Astrocyte (in vitro differentiated cells and primary cell): ENCODE measurements at regions not wholly inside any gene's neighbourhood (a gene's known extent, or its start where the extent isn't known, plus 50 kb on each side); places are given as distances from the start of the nearest gene placed in this dataset.
"Not testable (repeated sequence)": the region's sequence is repeated elsewhere in the genome, so short reads cannot be mapped to it uniquely, and the experiment has no call there.

ENCODE experiments used
- DNase-seq: peaks from one replicate; pipeline ENCODE4 v3.0.0-alpha.2; 2010; ENCODE audit warnings: low read depth
- FAIRE-seq: peaks from 2 replicates; lab custom pipeline; 2011; peaks lifted over from hg19 to GRCh38; lab: Jason Lieb, UNC
- H2AFZ ChIP-seq: 2 replicates; pipeline ENCODE4 v1.6.0; 2012; ENCODE audit warnings: low read depth, low read length, inconsistent platforms
- H3K27ac ChIP-seq: 2 replicates; pipeline ENCODE4 v1.5.1; 2011; ENCODE audit warnings: low read depth, low read length, inconsistent platforms
- H3K27me3 ChIP-seq: 2 replicates; pipeline ENCODE4 v1.6.0; 2011; ENCODE audit warnings: low read length, inconsistent platforms; ENCODE audit not compliant: insufficient read depth
- H3K36me3 ChIP-seq: 2 replicates; pipeline ENCODE4 v1.5.1; 2011; ENCODE audit warnings: low read length, inconsistent platforms; ENCODE audit not compliant: insufficient read depth
- H3K4me1 ChIP-seq: 2 replicates; pipeline ENCODE4 v1.5.1; 2011; ENCODE audit warnings: low read length, inconsistent platforms; ENCODE audit not compliant: insufficient read depth
- H3K4me2 ChIP-seq: 2 replicates; pipeline ENCODE4 v1.6.0; 2012; ENCODE audit warnings: low read length, inconsistent platforms
- H3K4me3 ChIP-seq: 2 replicates; pipeline ENCODE4 v1.5.1; 2011; ENCODE audit warnings: low read depth, mild to moderate bottlenecking, low read length, inconsistent platforms; ENCODE audit not compliant: insufficient read depth
- H3K79me2 ChIP-seq: 2 replicates; pipeline ENCODE4 v1.6.0; 2012; ENCODE audit warnings: mild to moderate bottlenecking, low read length, inconsistent platforms; ENCODE audit not compliant: insufficient read depth
- H3K9ac ChIP-seq: 2 replicates; pipeline ENCODE4 v1.6.0; 2012; ENCODE audit warnings: mild to moderate bottlenecking, low read length, inconsistent platforms
- H3K9me3 ChIP-seq: 2 replicates; pipeline ENCODE4 v1.5.1; 2012; ENCODE audit warnings: low read depth, mild to moderate bottlenecking, low read length, inconsistent platforms; ENCODE audit not compliant: insufficient read depth
- H4K20me1 ChIP-seq: 2 replicates; pipeline ENCODE4 v1.6.0; 2012; ENCODE audit warnings: low read length, inconsistent platforms; ENCODE audit not compliant: insufficient read depth
- H3K27ac Mint-ChIP-seq: one replicate; pipeline ENCODE4 v1.8.0; 2021; ENCODE audit warnings: mild to moderate bottlenecking, mixed read lengths; ENCODE audit not compliant: unreplicated experiment
- H3K27me3 Mint-ChIP-seq: one replicate; pipeline ENCODE4 v1.8.0; 2021; ENCODE audit warnings: low read depth, mixed read lengths; ENCODE audit not compliant: unreplicated experiment
- H3K36me3 Mint-ChIP-seq: one replicate; pipeline ENCODE4 v1.8.0; 2021; ENCODE audit warnings: low read depth, mixed read lengths; ENCODE audit not compliant: unreplicated experiment
- H3K4me1 Mint-ChIP-seq: one replicate; pipeline ENCODE4 v1.8.0; 2021; ENCODE audit warnings: low read depth, mixed read lengths; ENCODE audit not compliant: unreplicated experiment
- H3K4me3 Mint-ChIP-seq: one replicate; pipeline ENCODE4 v1.8.0; 2021; ENCODE audit warnings: mild to moderate bottlenecking, moderate library complexity, mixed read lengths; ENCODE audit not compliant: unreplicated experiment
- H3K9me3 Mint-ChIP-seq: one replicate; pipeline ENCODE4 v1.8.0; 2021; ENCODE audit warnings: mild to moderate bottlenecking, mixed read lengths; ENCODE audit not compliant: unreplicated experiment
- EZH2 ChIP-seq: IDR thresholded peaks from 2 replicates; pipeline ENCODE4 v1.6.1; 2012; ENCODE audit warnings: mild to moderate bottlenecking, low read length, inconsistent platforms; ENCODE audit not compliant: insufficient read depth
- TF ChIP-seq, protein P1 (sequence below): IDR thresholded peaks from 2 replicates; pipeline ENCODE4 v1.5.1; 2011; ENCODE audit warnings: low read depth, mild to moderate bottlenecking, inconsistent platforms, low read length, moderate library complexity; ENCODE audit not compliant: insufficient read depth

DNA sequence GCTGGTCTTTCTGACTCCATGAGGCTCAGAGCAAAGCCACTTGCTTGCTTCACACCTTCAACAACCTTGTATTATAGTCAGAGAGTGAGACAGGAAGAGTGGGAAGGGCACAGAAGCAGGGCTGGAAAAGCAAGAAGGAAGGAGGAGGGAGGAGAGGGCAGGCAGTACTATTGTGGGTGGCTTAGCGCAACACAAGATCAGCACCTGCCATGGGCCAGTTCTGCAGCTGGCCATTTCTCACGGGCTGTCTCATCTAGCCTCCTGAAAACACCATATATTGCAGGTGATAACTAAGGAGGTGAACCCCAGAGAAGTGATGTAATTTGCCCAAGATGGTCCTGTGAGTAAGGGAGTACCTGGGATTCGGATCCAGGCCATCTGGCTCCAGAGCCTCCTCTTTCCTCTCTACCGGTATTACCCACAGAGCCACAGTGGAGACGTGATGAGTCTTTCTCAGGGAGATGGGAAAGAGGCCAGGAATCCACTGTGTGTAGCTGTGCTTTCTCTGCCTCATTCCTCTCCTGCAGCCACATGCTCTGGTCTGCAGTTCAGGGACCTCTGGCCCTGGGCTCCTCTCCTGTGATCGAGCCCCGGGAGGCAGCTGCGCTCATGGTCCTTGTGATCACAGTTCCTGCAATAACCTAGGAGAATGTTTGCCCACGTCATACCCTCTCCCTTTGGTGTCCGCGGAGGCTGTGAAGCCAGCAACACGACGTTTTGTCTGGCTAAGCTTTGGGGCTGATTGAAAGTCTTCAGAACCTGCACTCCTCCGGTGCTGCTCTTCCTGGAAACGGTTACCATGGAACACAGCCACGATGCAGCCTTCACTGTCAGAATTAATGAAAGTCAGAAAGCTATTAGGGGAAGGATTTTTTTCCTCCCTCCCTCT, 178.1 kb upstream of the CCL2 start:
- Histone ChIP-seq H2AFZ (no peak overlapping the region), H3K4me3 (no peak overlapping the region), H4K20me1 (no peaks in the 10 kb centered on the region), H3K79me2 (no peaks in the 10 kb centered on the region), H3K9me3 (peaks cover 1% of the 10 kb centered on the region), H3K36me3 (no peaks in the 10 kb centered on the region), H3K4me2 (no peak overlapping the region), H3K9ac (no peak overlapping the region), H3K27ac (no peak overlapping the region), H3K27me3 (no peaks in the 10 kb centered on the region), H3K4me1 (no peaks in the 10 kb centered on the region)
- FAIRE-seq = no peak
- Mint-ChIP-seq H3K27ac (no peak overlapping the region), H3K4me3 (no peak overlapping the region), H3K36me3 (peaks cover 2% of the 10 kb centered on the region), H3K27me3 (peaks cover 36% of the 10 kb centered on the region), H3K4me1 (no peaks in the 10 kb centered on the region), H3K9me3 (no peaks in the 10 kb centered on the region)
- no peak for TF ChIP-seq EZH2
- TF ChIP-seq, protein P1, sequence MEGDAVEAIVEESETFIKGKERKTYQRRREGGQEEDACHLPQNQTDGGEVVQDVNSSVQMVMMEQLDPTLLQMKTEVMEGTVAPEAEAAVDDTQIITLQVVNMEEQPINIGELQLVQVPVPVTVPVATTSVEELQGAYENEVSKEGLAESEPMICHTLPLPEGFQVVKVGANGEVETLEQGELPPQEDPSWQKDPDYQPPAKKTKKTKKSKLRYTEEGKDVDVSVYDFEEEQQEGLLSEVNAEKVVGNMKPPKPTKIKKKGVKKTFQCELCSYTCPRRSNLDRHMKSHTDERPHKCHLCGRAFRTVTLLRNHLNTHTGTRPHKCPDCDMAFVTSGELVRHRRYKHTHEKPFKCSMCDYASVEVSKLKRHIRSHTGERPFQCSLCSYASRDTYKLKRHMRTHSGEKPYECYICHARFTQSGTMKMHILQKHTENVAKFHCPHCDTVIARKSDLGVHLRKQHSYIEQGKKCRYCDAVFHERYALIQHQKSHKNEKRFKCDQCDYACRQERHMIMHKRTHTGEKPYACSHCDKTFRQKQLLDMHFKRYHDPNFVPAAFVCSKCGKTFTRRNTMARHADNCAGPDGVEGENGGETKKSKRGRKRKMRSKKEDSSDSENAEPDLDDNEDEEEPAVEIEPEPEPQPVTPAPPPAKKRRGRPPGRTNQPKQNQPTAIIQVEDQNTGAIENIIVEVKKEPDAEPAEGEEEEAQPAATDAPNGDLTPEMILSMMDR = no peak
- no peak for DNase-seq

- Histone ChIP-seq H3K27ac (no peak overlapping the region), H3K9ac (no peak overlapping the region), H3K4me1 (no peaks in the 10 kb centered on the region), H3K4me3 (no peak overlapping the region), H4K20me1 (no peaks in the 10 kb centered on the region), H3K36me3 (no peaks in the 10 kb centered on the region), H3K9me3 (no peaks in the 10 kb centered on the region), H3K27me3 (no peaks in the 10 kb centered on the region), H2AFZ (no peak overlapping the region), H3K4me2 (no peak overlapping the region), H3K79me2 (no peaks in the 10 kb centered on the region)
- Mint-ChIP-seq H3K4me3 (no peak overlapping the region), H3K27ac (no peak overlapping the region), H3K9me3 (no peaks in the 10 kb centered on the region), H3K4me1 (no peaks in the 10 kb centered on the region), H3K27me3 (peaks cover 33% of the 10 kb centered on the region), H3K36me3 (peaks cover 2% of the 10 kb centered on the region)
- FAIRE-seq = no peak
- no peak for DNase-seq
- TF ChIP-seq, protein P1 = no peak
These were observed 173.8 kb upstream of the CCL2 start for GRCh38 chr17:34081269-34081668.

DNA sequence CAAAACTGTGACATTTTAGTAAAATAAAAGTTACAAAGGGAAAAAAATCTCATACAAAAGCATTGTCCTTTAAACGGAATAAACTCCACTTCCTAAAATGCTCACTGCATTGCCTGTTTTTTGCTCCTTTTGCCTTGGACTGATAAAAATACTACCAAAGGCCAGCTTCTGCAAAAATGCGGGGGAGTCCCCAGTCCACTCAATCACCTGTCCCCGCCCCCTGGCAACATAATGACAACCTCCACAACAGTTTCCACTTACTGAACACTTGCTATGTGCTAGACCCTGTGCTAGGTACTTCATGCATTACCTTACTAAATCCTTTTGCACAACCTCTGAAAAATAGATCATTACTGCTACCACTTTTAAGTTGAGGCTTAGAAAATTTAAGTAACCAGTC, 172.7 kb upstream of the CCL2 start:
- Histone ChIP-seq H4K20me1 (no peaks in the 10 kb centered on the region), H3K4me2 (no peak overlapping the region), H3K9me3 (no peaks in the 10 kb centered on the region), H2AFZ (no peak overlapping the region), H3K9ac (no peak overlapping the region), H3K27me3 (no peaks in the 10 kb centered on the region), H3K4me1 (no peaks in the 10 kb centered on the region), H3K79me2 (no peaks in the 10 kb centered on the region), H3K36me3 (no peaks in the 10 kb centered on the region), H3K4me3 (no peak overlapping the region), H3K27ac (no peak overlapping the region)
- Mint-ChIP-seq H3K36me3 (peaks cover 2% of the 10 kb centered on the region), H3K27me3 (peaks cover 32% of the 10 kb centered on the region), H3K4me1 (no peaks in the 10 kb centered on the region), H3K4me3 (no peak overlapping the region), H3K27ac (no peak overlapping the region), H3K9me3 (no peaks in the 10 kb centered on the region)
- FAIRE-seq (no peak), DNase-seq (no peak)
- TF ChIP-seq, protein P1 = no peak
- no peak for TF ChIP-seq EZH2

DNA sequence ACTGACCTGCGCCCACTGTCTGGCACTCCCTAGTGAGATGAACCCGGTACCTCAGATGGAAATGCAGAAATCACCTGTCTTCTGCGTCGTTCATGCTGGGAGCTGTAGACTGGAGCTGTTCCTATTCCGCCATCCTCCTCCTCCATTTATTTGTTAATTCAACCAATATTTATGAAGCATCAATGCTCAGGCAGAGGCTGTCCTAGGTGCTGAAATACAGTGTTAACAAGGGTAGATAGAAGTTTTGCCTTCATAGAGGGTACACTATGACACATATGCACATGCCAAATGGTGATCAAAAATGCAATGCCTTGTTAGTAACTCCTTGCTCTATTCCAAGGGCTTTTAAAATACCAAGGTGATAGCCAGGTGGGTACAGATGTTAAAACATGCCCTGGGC, 166.0 kb upstream of the CCL2 start:
- not testable (repeated sequence) for FAIRE-seq, H3K4me2 ChIP-seq, H3K9me3 ChIP-seq, H3K4me3 ChIP-seq, H3K27me3 Mint-ChIP-seq, H2AFZ ChIP-seq, H3K4me3 Mint-ChIP-seq, H3K4me1 ChIP-seq, H3K9ac ChIP-seq, H3K36me3 ChIP-seq, H3K9me3 Mint-ChIP-seq, H3K4me1 Mint-ChIP-seq, H3K79me2 ChIP-seq, H4K20me1 ChIP-seq, H3K27ac Mint-ChIP-seq, H3K27ac ChIP-seq, DNase-seq, H3K27me3 ChIP-seq, H3K36me3 Mint-ChIP-seq
